C4-2B (cell line): ENCODE measurements at regions not wholly inside any gene's neighbourhood (a gene's known extent, or its start where the extent isn't known, plus 50 kb on each side); places are given as distances from the start of the nearest gene placed in this dataset.

Experiments
- H3K27ac ChIP-seq: fragments of 450-650 bp; 2 replicates; pipeline ENCODE4 v1.5.1; 2017
- ZFX ChIP-seq: fragments of 450-650 bp; IDR thresholded peaks from 2 replicates; pipeline ENCODE4 v1.6.1; 2017
- TF ChIP-seq, protein P1 (sequence below): fragments of 450-650 bp; conservative IDR thresholded peaks from 2 replicates; pipeline ENCODE4 v1.5.1; 2017; ENCODE audit warnings: mild to moderate bottlenecking

DNA sequence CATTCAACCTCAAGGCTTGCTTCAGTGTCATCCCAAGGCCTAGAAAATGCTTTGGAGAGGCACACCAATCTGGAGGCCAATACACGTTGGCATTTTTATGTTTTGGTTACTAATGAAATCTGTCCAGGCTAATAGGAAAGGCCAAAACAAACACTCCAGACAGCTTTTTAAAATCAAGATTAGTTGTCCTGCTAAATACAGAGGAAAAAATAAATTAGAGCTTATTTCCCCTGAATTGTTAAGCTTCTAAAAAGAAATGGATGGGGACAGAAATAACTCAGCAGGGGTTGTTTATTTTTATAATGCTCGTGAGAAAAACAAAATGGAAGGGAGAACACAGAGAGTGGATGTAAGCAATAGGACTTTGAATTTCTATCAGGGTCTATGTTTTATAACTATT lies 438.5 kb upstream of the LRRC4C start:
- H3K27ac ChIP-seq, result no peak overlapping the region
- TF ChIP-seq, protein P1, sequence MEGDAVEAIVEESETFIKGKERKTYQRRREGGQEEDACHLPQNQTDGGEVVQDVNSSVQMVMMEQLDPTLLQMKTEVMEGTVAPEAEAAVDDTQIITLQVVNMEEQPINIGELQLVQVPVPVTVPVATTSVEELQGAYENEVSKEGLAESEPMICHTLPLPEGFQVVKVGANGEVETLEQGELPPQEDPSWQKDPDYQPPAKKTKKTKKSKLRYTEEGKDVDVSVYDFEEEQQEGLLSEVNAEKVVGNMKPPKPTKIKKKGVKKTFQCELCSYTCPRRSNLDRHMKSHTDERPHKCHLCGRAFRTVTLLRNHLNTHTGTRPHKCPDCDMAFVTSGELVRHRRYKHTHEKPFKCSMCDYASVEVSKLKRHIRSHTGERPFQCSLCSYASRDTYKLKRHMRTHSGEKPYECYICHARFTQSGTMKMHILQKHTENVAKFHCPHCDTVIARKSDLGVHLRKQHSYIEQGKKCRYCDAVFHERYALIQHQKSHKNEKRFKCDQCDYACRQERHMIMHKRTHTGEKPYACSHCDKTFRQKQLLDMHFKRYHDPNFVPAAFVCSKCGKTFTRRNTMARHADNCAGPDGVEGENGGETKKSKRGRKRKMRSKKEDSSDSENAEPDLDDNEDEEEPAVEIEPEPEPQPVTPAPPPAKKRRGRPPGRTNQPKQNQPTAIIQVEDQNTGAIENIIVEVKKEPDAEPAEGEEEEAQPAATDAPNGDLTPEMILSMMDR, result no peak
- TF ChIP-seq ZFX, result no peak

DNA sequence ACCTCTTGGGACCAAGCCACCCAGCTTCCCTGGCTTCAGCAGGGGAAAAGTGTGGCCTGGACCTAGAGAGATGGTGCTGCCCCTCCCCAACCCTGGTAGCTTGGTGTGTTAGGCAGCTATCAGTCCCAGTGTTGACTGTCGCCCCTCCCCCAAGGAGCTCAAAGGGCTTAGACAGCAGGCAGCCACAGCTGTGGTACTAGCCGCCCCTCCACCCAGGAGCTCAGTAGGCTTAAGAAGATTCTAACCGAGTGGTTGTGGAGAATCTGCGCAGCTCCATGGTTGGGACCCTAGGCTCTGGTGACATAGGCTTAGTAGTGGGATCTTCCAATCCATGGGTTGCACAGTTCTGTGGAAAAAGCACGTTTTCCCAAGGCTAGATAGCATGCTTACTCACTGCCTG lies 458.4 kb upstream of the LRRC4C start:
- no peak overlapping the region for H3K27ac ChIP-seq
- TF ChIP-seq, protein P1, result no peak
- TF ChIP-seq ZFX, result no peak

DNA sequence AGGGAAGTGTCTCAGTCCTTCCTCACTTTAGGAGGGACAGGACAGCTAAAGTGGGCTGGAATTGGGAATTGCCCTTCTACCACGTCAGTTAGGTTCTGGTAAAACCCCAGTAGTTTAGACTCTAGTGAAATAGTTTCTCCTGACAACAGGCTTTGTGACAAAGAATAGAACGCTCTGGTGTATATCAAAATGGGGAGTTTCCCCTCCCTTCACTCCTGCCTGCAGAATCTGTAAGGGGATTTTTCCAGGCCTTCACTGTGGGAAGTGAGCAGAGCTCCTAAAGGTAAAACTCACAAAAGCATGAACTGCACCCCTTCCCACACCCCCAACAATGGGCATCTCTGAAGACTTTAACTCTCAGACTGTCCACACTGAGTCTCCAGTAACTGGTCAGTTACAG lies 460.9 kb upstream of the LRRC4C start:
- no peak overlapping the region for H3K27ac ChIP-seq
- TF ChIP-seq ZFX, result no peak
- TF ChIP-seq, protein P1, result no peak

DNA sequence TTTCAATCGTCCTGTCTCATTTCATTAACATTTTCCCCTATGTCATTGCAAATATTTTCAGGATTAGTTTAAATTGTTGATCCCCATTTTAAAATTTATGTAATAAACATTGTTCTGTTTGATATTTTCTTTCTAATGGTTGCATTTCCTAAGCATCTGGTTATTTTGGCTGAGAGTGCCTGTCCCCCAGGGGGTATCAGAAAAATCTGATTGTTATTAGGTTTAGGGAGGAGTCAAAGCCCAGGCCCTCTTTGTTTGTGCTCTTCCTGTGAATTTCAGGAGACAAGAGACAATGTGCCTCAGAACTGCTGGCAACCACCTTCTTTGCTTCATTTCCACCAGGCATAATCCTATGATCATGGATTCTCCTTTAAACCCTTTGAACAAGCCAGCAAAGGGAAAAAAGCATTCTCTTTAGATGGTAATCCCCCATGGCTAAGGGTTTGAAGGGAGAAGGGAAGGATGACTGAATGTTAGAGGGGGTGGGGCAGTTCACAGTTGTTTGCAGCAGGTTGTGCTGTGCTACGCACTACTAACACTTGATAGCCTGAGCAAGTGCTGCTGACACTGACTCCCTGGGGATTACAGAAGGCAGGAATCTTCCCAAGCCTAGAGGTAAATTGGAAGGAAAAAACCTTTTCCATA lies 462.4 kb upstream of the LRRC4C start:
- H3K27ac ChIP-seq, result no peak overlapping the region
- TF ChIP-seq, protein P1, result no peak
- no peak for TF ChIP-seq ZFX

DNA sequence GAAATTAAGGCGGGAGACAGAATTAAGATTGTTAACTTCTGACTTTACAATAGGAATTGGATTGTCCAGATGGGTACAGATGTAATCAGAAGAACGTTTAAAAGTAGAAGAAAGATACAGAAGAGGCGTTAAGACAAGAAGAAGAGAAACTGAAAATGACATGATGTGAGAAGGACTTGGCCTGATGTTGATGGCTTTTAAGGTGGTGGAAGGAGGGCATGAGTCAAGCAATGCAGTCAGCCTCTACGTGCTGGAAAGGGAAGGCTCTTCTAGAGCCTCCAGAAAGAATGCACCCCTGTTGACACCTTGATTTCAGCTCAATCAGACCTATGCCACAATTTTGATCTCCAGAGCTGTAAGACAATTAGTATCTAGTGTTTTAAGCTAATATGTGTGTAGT lies 466.9 kb upstream of the LRRC4C start:
- TF ChIP-seq, protein P1, result no peak
- TF ChIP-seq ZFX, result no peak
- no peak overlapping the region for H3K27ac ChIP-seq

DNA sequence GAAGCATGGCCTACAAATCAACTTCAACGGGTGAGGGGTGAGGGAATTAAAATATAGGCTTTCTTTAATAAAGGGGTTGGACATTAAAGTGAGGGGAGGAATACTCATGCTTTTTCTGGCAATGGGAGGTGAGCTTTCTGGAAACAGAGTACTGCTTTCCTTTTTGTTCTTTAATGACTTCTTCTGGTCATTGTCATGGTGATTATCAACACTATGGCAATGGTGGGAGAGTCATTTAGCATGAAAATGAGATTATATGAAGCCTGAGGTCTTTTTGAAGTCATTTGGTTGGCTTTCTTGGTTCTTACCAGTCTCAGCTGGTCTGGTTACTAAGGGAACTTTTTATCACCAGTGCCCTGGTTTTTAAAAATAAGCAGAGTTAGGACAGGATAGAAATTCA lies 475.8 kb upstream of the LRRC4C start:
- no peak for TF ChIP-seq ZFX
- TF ChIP-seq, protein P1, result no peak
- no peak overlapping the region for H3K27ac ChIP-seq

DNA sequence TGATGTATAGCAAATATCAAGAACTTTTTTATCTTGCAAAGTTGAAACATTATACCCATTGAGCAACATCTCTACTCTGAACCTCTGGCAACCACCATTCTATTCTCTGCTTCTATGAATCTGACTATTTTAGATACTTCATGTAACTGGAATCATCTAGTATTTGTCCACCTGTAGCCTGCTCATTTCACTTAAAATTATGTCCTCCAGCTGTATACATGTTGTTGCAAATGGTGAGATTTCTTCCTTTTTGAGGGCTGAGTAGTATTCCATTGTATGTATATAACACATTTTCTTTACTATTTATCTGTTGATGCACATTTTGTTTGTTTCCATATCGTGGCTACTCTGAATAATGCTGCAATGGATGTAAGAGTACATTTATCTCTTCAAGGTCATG lies 476.3 kb upstream of the LRRC4C start:
- no peak overlapping the region for H3K27ac ChIP-seq
- TF ChIP-seq ZFX, result no peak
- TF ChIP-seq, protein P1, result no peak
